Activated CD8-positive, alpha-beta memory T cell treated with anti-CD3 and anti-CD28 coated beads for 48 hours (primary cell): ENCODE measurements at regions not wholly inside any gene's neighbourhood (a gene's known extent, or its start where the extent isn't known, plus 50 kb on each side); places are given as distances from the start of the nearest gene placed in this dataset.

ENCODE experiments used
- DNase-seq, 3 experiments: peaks; one replicate each; pipeline ENCODE4 v3.0.0-alpha.2; 2020; ENCODE audit warnings: low read depth in 2 of 3, low spot score in 2 of 3

DNA sequence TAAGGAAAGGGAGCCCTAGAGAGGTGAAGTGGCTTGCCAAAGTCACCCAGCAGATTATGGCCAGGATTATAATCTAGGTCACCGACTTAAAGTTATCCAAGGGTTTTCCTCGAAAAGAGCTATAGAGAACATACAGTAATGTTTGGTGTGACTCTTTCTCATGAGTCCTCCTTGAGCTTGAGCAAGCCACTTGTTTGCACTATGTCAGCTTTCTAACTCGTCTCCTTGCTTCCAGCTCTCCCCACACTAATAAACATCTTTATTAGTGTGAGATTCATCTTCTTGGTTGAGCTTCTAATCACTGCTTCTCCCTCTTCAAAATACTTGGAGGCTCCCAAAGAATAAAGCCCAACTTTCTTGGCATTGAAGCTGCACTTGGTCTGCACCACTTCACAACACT is 390.0 kb upstream of the USP24 start:
- no peak for DNase-seq

DNA sequence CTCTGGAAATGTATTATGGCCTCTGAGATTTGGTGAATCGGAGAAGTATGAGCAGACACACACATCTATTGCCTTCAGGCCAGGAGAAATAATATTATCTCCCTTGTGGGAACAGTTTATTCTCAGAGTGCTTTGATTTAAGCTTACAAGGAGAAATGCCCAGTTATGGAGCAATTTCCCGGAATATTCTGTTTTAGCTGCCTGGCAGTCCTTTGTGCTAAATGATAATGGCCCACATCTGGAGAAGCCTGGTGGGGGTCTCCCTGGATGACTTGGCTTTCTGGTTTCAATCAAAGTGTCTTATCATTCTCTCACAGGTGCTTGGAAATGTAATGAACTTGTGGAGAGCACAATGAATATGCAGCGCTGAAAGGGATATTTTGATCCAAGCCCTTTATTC is 389.6 kb upstream of the USP24 start:
- no peak for DNase-seq

DNA sequence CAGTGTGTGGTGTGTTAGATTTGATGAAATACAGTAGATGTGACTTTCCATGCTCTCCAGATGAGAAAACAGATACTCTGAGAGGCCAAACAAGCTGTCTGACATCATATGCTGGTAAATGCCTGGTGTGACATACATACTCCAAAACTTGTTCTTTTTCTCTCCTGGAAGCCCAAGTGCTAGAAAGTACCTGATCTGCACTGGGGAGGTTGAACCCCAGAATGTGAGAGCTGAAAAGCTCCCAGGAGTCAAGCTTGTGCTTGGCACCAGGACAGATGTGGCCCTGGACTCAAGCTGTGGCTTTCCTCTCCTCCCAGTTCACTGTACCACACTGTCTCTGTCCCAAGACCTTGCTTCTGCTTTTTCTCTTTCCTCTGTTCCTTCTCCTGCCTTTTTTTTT is 389.0 kb upstream of the USP24 start:
- DNase-seq = no peak

DNA sequence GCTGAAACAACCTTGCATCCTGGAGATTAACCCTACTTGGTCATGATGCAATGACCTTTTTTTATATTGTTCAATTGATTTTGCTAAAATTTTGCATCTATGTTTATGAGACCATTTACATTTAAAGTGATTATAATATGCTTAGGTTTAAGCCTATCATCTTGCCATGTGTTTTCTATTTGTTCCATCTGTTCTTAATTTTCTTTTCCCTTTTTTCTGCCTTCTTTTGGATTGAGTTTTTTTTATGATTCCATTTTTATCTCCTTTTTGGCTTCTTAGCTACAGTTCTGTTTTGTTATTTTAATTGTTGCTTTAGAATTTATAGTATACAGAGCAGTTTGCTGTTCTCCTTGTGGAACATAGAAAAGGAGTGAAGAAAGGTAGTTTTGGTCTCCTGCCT is 385.1 kb upstream of the USP24 start:
- no peak for DNase-seq

DNA sequence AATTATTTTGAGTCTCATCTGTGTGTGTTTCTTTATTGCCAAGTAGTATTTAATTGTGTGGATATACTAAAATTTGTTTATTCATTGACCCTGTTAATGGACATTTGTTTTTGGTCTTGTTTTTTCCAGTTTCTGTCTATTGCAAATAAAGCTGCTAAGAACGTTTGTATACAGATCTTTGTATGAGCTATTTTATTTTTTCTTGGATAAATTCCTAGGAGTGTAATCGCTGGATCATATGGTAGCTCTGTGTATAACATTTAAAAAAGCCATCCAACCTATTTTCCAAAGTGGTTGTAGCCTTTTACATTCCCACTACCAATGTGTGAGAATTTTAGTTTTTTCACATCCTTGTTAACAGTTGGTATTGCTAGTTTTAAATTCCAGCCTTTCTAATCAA is 382.7 kb upstream of the USP24 start:
- no peak for DNase-seq

DNA sequence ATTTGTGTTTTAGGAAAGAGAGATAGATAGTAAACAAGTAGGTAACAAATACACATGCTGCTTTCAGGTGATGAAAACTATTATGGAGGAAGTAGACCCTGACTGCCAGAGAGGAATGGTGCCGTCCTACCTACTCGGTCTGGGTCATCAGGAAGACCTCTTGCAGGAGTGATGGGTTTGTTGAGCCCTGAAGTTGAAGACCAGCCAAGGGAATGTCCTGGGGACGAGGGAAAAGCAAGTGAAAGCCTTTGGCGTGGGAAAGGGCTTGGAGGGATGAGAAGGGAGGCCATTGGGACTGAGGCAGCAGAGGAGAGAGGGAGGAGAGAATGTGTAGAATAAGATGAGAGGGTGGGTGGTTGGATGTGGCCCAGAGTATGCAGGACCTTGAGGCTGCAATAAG is 379.5 kb upstream of the USP24 start:
- no peak for DNase-seq

DNA sequence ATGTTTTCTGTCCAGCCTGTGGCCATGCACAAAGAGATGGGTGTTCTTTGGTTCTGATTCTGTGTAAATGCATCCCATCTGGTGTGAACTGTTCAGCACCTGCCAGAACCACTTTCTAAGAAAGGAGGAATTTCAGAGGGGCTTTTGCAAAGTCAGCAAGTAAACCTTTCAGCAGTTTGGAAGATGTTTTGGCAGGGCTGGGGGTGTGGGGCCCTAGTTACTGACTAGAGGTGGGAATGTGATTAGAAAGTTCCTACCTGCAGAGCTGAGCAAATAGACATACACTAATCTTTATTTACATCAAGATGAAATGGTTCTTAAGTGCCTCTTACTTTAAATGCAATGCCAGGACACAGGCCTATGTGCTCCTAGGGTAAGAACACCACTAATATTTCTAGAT is 378.1 kb upstream of the USP24 start:
- no peak for DNase-seq

DNA sequence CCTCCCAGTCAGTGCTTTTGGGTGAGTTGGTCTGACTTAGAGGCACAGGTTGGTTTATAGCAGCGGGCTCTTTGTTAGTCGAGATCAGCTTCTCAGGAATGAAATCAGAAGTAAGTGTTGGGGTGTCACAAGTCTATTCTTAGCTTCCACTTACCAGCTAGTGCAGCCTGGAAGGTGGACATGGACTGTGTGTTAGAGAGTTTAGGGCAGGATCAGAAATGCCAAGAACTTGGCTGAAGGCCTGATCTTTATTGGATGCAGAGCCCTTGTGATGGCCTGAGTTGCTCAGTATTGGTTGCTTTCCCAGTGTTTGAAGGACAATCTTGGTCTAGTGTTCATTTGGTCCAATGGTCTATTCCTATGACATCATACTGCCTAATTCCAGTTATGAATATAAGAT is 377.0 kb upstream of the USP24 start:
- DNase-seq = no peak

DNA sequence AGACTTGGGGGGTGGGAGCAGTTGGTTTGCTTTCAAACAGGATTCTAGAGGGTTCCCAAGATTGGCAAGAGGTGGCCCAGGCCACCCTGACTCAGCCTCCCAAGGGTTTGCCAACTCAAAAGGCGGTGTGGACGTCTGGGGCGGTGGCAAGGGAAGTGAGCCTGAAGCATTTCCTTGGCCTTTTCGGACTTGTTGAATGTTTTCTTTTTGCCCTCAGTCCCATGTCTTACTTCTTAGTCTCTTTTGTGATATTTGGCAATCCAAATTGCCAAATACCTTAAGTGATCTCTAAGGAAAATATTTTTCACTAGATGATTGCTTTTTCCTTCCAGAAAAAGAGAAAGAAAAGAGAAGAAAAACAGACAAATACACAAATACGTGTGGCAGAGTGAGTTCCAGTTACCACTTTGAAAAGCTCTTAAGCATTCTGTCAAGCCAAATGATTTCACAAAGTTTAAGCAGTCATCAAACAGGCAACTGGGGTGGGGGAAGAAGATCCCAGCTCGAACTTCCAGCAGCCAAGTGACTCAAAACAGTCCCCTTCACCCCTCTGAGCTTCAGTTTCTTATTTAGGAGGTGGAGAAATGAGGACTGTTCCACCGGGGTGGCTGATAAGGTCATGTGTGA is 374.6 kb upstream of the USP24 start:
- DNase-seq = no peak

DNA sequence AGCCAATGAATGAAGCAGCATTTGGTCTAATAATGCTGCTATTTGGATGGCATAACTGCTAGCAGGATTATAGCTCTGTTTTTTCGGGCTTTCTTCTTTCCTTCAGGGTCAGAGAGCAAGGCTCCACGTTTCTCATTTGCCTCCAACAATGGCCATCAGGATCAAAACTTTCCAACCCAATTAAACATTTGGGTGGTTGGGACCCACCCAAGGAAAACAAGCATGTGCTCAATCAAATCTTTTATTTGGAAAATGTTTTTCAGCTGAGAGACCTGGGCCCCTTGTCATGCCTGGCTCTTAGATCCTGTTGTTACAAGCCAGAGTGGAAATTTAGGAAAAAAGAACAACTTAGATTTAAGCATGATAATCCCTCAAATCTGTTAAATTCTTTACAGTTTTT is 373.1 kb upstream of the USP24 start:
- no peak for DNase-seq

DNA sequence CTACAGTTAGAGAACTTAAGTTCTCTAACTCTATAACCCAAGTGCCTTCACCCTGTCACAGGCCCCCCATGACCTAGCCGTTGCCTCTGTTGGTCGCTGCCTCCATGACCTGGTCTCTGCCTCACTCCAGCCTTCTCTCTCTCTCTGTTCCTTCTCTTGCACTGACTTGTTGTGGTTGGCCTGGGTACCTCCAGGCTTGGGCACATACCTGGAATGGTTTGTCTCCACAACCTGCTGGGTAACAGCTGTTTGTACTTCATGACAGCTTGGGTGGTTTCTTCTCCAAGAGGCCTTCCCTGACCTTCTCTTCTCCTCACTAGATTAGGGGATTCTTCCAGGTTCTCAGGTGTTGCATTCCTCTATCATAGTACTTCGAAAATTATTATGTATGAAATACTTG is 371.6 kb upstream of the USP24 start:
- DNase-seq = no peak

DNA sequence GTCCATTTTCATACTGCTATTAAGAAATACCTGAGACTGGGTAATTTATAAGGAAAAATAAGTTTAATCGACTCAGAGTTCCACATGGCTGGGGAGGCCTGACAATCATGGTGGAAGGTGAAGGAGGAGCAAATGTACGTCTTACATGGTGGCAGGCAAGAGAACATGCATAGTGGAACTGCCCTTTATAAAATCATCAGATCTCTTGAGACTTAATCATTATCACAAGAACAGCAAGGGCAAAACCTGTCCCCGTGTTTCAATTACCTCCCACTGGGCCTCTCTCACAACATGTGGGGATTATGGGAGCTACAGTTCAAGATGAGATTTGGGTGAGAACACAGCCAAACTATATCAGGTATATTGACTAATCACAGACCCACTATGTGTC is 370.2 kb upstream of the USP24 start:
- DNase-seq = no peak

DNA sequence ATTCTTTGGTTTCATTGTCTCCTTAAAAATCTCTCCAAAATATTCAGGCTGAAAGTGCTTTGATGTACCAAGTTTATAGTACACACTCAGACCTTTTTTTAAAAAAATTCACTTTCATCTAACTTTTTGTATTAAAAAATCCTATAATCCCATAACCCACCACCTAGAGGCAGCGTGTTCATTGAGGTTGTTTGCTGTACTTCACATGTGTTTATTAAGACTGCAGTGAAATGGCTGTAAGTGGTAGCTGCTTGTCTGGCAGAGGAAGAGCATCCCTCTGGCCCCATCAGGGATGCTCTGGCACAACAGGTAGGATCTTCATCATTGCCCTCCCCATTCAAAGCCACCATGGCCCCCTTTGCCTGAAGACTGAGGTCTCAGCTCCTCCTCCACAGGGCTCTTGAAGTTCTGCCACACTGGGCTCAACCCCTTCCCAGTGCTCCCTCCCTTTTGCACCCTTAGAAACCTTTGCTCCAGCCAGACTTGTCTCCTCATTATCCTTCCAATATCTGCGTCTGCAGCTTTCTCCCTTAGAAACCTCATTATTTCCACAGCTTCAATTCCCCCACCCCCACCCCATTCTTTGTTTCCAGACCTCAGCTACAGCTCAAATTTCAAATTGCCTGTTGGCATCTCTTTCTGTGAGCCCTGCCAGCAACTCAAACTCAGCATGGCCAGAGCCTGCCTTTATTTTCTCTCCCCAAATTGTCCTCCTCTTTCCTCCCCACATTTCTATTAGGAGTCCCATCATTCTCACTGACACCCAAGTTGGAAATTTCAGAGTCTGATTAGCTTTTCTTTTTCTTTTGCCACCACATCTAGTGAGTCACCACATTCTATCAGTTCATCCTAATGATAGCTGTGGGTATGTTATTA is 369.6 kb upstream of the USP24 start:
- DNase-seq = no peak

DNA sequence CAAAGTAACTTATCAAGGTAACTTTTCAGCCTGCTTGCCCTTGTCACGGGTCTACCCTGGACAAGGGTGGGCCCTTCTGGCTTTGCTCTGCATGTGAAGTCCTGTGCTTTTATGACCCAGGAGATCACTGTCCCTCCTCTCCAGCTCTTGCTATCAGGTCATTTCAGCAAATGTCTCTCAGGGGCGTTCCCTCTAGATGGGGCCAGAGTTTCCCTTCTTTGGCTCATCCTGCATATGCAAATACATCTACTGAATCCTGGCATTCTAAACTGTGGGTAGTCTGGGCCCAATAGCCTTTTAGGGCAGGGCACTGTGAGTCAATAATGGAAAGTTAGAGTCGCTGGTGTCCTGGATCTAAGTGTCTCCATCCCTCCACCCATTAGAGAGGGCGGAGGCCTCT is 366.9 kb upstream of the USP24 start:
- no peak for DNase-seq

DNA sequence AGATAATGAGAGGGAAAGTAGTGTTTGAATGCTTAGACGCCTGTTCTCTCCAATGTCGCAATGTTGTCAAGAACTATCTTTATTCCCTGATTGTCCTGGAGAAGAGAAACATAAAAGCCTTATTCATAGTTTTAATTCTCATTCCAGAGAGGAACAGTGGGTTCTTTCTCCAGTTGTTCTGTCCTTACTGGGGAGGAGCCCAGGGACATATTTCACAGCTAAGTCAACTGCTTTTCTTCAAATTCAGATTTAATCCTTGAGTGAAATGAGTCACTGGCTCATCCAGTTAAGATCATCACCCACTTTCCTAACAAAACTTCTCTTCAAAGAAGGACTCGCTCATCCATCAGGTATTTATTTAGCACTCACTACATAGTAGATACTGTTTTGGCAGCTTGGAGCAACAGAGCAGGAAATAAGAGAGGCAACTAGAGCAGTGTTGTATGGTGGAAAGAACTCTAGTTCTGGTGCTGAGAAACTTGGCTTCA is 365.7 kb upstream of the USP24 start:
- no peak for DNase-seq

DNA sequence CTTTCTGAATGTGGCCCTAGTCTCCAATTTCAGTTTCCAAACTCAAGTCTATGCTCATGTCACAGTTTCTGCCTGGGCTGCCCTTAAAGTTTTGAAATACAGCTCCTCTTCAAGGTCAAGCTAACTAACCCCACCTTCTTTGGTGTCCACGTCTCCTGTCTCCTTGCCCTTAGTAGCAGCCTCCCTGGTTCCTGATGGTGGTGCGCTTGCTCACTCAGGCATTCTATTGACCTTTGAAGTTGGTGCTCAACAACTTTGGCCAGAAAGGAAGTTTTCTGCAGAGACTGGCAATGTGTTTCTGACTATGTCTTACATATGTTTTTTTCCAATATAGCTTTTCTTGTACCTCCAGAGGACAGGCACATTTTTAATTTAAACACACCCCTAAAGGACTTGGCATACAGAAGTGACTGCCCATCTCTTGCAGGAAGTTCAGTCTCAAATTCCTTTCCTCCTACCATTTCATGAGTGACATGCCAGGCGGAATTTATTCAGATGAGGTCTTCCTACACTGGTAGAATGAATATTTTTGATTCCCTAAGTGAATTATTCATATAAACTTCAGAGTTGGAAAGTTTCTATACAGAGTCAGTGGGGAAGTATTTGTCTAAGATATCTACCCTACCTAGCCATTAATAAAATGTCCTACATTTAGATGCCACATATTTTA is 364.3 kb upstream of the USP24 start:
- DNase-seq = no peak

DNA sequence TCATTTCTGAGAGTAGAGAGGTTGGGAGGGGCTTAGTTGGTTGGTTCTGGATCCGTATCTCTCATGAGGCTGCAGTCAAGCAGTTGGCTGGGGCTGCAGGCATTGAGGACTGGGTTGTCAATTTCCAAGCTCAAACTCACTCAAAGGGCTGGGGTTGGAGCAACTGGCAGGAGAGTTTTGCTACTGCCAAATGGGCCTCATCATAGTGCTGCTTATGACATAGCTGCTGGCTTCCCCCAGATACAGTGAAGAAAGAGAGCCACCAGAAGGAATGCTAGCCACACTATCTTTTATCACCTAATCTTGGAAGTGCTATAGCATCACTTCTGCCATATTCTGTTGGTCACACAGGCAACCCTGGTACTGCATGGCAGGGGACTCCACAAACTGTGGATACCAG is 363.5 kb upstream of the USP24 start:
- DNase-seq = no peak

DNA sequence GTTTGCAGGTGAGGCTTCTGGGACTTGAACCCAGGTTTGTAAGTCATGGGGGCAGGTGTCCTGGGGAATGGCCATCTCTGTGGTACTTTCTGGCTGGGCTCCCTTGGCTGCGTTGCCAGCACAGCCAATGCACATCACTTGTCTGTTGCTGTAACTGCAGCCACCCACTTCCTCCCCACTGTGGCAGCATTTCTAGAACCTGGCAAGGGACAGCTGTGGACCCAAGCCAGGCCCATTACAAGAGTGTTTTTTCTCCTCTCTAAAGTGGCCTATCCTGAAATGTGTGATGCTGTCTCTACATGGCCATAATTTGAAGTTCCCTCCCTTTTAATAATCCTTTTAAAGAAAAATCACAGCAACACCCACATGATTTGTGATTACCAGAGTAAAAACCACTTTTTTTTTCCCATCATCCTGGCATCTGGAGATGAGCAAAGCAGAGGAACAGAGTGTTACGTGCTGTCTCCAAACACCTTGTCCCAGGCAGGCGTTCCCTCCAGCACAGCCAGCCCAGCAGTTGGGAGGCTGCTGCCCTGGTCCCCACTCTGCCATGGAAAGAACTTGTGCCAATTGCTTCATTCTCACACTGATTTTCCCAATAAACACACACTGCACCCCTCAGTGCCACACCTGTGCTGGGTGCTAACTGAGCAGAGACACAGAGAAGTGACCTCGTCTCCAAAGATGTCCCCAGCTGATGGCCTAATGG is 360.6 kb upstream of the USP24 start:
- DNase-seq = no peak

DNA sequence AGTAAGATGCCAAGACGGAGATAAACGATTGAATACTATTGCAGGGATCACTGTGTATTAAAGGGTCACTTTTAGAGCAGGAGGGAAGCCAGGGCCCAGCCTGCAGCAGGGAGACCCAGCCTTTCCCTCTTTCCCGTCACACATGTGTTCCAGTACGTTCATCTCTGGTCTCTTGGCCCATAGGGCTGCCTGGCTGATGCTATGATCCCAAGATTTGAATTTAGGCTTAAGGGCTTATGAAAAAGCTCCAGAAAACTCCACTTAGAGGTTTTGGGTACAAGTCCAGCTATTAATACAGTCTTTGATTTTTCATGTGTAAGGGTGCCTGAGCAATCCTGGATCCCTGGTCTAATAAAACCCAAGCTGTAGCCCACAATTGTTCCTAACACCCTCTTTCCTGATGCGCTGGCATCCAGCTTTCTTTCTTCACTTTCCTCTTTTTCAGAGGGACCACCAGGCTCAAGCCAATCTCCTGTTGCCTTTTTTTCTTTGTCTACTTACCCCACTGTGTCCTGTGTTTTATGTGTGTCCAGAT is 359.6 kb upstream of the USP24 start:
- no peak for DNase-seq

DNA sequence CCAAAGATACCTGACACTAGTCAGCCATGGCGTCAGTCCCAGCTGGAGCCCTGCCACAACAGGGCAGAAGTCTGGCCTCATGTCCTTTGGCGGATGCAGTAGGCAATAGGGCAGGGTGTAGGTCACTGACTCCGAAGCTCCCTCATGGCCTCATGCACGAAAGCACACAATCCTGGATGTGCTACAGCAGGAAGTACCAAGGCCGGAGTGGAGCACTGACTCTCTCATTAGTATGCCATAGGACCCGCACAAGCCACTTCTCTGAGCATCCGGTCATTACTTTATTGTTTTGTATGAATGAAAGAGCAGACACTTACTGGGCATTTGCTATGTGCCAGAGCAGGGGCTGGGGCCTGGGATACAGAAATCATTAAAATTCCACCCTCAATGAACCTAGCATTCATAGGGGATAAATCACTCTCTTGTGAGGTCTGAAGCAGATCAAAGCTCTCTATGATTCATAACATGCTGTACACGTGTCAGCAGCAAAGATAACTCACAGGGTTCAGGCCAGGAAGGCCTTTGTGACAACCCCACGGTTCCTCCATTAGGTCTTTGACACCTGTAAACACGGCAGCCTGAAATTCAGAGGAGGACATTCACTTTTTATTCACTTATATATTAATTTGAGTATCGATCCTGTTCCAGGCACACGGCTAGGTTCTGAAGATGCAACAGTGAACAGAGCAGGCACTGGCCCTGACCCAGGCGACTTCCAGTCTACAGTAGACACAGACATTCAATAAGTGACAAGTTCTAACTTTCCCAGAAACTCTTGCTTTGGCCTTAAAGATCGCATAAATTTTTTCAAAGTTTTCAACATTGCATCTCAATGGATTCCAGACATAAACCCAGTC is 357.9 kb upstream of the USP24 start:
- no peak for DNase-seq
